Liver (tissue), 8 donors: ENCODE measurements at regions not wholly inside any gene's neighbourhood (a gene's known extent, or its start where the extent isn't known, plus 50 kb on each side); places are given as distances from the start of the nearest gene placed in this dataset.

Experiments used
- DNase-seq: peaks from one replicate; pipeline ENCODE4 v3.0.0-alpha.2; 2017; ENCODE audit warnings: low spot score
- H3K27ac ChIP-seq, 2 donors: one replicate each; pipeline ENCODE4 v1.7.0; 2013; ENCODE audit warnings: inconsistent platforms in 2 of 2, low read length in 2 of 2, control low read depth in 1 of 2, low read depth in 1 of 2, mild to moderate bottlenecking in 1 of 2
- H3K27me3 ChIP-seq, 4 donors: one replicate each; pipeline versions ENCODE4 v1.6.1 to v1.7.0; 2013; ENCODE audit warnings: low read length in 3 of 4, inconsistent platforms in 1 of 4, mild to moderate bottlenecking in 1 of 4, moderate library complexity in 1 of 4; ENCODE audit not compliant: control insufficient read depth in 4 of 4, insufficient read depth in 4 of 4
- H3K36me3 ChIP-seq, 4 donors: one replicate each; pipeline versions ENCODE4 v1.6.1 to v1.7.0; 2013; ENCODE audit warnings: low read length in 3 of 4, mild to moderate bottlenecking in 3 of 4, low read depth in 1 of 4, moderate library complexity in 1 of 4; ENCODE audit not compliant: control insufficient read depth in 4 of 4, insufficient read depth in 3 of 4
- H3K4me1 ChIP-seq, 4 donors: one replicate each; pipeline versions ENCODE4 v1.6.1 to v1.7.0; 2013; ENCODE audit warnings: low read length in 3 of 4, mild to moderate bottlenecking in 3 of 4, moderate library complexity in 1 of 4; ENCODE audit not compliant: control insufficient read depth in 4 of 4, insufficient read depth in 4 of 4
- H3K4me3 ChIP-seq, 3 donors: one replicate each; pipeline versions ENCODE4 v1.6.1 to v1.7.0; 2013; ENCODE audit warnings: low read length in 3 of 3, control low read depth in 1 of 3, low read depth in 1 of 3, mild to moderate bottlenecking in 1 of 3
- H3K9ac ChIP-seq, 2 donors: one replicate each; pipeline ENCODE4 v1.7.0; 2013; ENCODE audit warnings: low read length in 2 of 2, mild to moderate bottlenecking in 2 of 2, moderate library complexity in 2 of 2, control low read depth in 1 of 2, low read depth in 1 of 2
- H3K9me3 ChIP-seq, 4 donors: one replicate each; pipeline versions ENCODE4 v1.6.1 to v1.7.0; 2013; ENCODE audit warnings: low read length in 3 of 4; ENCODE audit not compliant: control insufficient read depth in 4 of 4
- EGR1 ChIP-seq, 2 donors: IDR thresholded peaks; 2 replicates each; pipeline ENCODE4 v1.6.1; 2016 to 2018; ENCODE audit warnings: antibody characterized with exemption in 2 of 2, low read depth in 2 of 2
- FOXA1 ChIP-seq: IDR thresholded peaks from 2 replicates; pipeline ENCODE4 v1.6.1; 2016; ENCODE audit warnings: antibody characterized with exemption
- FOXA2 ChIP-seq: IDR thresholded peaks from 2 replicates; pipeline ENCODE4 v1.6.1; 2016; ENCODE audit warnings: antibody characterized with exemption
- GABPA ChIP-seq, 2 donors: IDR thresholded peaks in 1 of 2; conservative IDR thresholded peaks in 1 of 2; 2 replicates each; pipeline ENCODE4 v1.6.1; 2016; ENCODE audit warnings: antibody characterized with exemption in 2 of 2, mild to moderate bottlenecking in 1 of 2, moderate library complexity in 1 of 2
- HNF4A ChIP-seq, 2 donors: conservative IDR thresholded peaks; 2 replicates each; pipeline ENCODE4 v1.6.1; 2016; ENCODE audit warnings: antibody characterized with exemption in 2 of 2, mild to moderate bottlenecking in 2 of 2
- HNF4G ChIP-seq: IDR thresholded peaks from 2 replicates; pipeline ENCODE4 v1.6.1; 2016; ENCODE audit warnings: antibody characterized with exemption
- JUND ChIP-seq, 2 donors: IDR thresholded peaks; 2 replicates each; pipeline ENCODE4 v1.6.1; 2016; ENCODE audit warnings: antibody characterized with exemption in 2 of 2
- NR2F2 ChIP-seq: IDR thresholded peaks from 2 replicates; pipeline ENCODE4 v1.6.1; 2016; ENCODE audit warnings: antibody characterized with exemption
- RAD21 ChIP-seq, 2 donors: IDR thresholded peaks; 2 replicates each; pipeline ENCODE4 v1.6.1; 2016; ENCODE audit warnings: antibody characterized with exemption in 2 of 2, mild to moderate bottlenecking in 2 of 2
- RXRA ChIP-seq, 2 donors: IDR thresholded peaks; 2 replicates each; pipeline ENCODE4 v1.6.1; 2017 to 2018; ENCODE audit warnings: antibody characterized with exemption in 2 of 2, mild to moderate bottlenecking in 1 of 2
- SP1 ChIP-seq: IDR thresholded peaks from 2 replicates; pipeline ENCODE4 v1.6.1; 2018; ENCODE audit warnings: antibody characterized with exemption, mild to moderate bottlenecking
- TAF1 ChIP-seq: conservative IDR thresholded peaks from 2 replicates; pipeline ENCODE4 v1.6.1; 2016; ENCODE audit warnings: antibody characterized with exemption, mild to moderate bottlenecking
- YY1 ChIP-seq: IDR thresholded peaks from 2 replicates; pipeline ENCODE4 v1.6.1; 2016; ENCODE audit warnings: antibody characterized with exemption, mild to moderate bottlenecking
- WGBS: extraction: QIAGEN DNeasy Blood & Tissue Kit; methylation state at CpG from one replicate; pipeline ENCODE4 v1.1.7; 2013; 5-methylcytosine and 5-hydroxymethylcytosine counted together
- TF ChIP-seq, protein P1 (sequence below): IDR thresholded peaks from 2 replicates; pipeline ENCODE4 v1.6.1; 2016; ENCODE audit warnings: antibody characterized with exemption
- TF ChIP-seq, protein P2 (sequence below): IDR thresholded peaks from 2 replicates; pipeline ENCODE4 v1.6.1; 2016; ENCODE audit warnings: antibody characterized with exemption
- TF ChIP-seq, protein P3 (sequence below): fragments of 150-350 bp; IDR thresholded peaks from 2 replicates; pipeline ENCODE4 v1.5.1; 2017; ENCODE audit warnings: improper control_type of control experiment, low read depth, low read length; ENCODE audit not compliant: missing input control
- TF ChIP-seq, protein P4 (sequence below): IDR thresholded peaks from 2 replicates; pipeline ENCODE4 v1.6.1; 2016; ENCODE audit warnings: antibody characterized with exemption
- TF ChIP-seq, protein P5 (sequence below): IDR thresholded peaks from 2 replicates; pipeline ENCODE4 v1.6.1; 2016; ENCODE audit warnings: antibody characterized with exemption, mild to moderate bottlenecking
- donor health status: healthy.
- donor health status: healthy.
- donor health status: healthy.
- donor health status: healthy.
- donor health status: healthy.

DNA sequence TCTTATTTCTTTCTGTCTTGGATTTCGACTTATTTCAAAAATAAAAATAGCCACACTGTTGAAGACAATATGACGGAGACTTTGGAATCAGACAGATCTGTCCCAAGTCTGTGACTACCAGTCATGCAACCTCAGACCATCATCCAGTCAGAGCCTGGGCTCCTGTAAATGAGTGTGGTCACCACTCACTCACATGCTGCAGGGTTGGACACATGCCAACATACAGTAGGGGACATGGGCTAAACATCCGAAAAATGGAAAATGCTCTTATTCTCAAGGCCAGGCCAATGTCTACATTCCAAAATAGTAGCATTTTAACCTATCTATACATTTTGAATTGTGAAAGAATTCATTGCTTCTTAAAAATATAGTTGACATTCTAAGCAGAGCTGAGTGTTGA lies 75.5 kb upstream of the EDNRB start:
- 77% methylated on average over 3 of the region's 3 CpGs for WGBS
- H3K4me1 ChIP-seq = no peaks in the 10 kb centered on the region
- no peak overlapping the region for H3K4me3 ChIP-seq
- no peaks in the 10 kb centered on the region for H3K36me3 ChIP-seq
- DNase-seq = no peak
- TF ChIP-seq, protein P1, sequence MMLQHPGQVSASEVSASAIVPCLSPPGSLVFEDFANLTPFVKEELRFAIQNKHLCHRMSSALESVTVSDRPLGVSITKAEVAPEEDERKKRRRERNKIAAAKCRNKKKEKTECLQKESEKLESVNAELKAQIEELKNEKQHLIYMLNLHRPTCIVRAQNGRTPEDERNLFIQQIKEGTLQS = no peak
- TF ChIP-seq RAD21 (IDR thresholded peaks at IDR 0.05) (no peak), NR2F2 (no peak), RXRA (IDR thresholded peaks at IDR 0.05) (no peak), YY1 (no peak), FOXA1 (no peak), FOXA2 (no peak), GABPA (IDR thresholded peaks at IDR 0.05 in 1 of 2, conservative IDR thresholded peaks at IDR 0.05 in 1 of 2) (no peak), HNF4A (conservative IDR thresholded peaks at IDR 0.05) (no peak), SP1 (no peak), JUND (IDR thresholded peaks at IDR 0.05) (no peak), EGR1 (IDR thresholded peaks at IDR 0.05; ENCODE audit: low read depth in 2 of 2) (no peak), HNF4G (no peak), TAF1 (no peak)
- TF ChIP-seq, protein P2, sequence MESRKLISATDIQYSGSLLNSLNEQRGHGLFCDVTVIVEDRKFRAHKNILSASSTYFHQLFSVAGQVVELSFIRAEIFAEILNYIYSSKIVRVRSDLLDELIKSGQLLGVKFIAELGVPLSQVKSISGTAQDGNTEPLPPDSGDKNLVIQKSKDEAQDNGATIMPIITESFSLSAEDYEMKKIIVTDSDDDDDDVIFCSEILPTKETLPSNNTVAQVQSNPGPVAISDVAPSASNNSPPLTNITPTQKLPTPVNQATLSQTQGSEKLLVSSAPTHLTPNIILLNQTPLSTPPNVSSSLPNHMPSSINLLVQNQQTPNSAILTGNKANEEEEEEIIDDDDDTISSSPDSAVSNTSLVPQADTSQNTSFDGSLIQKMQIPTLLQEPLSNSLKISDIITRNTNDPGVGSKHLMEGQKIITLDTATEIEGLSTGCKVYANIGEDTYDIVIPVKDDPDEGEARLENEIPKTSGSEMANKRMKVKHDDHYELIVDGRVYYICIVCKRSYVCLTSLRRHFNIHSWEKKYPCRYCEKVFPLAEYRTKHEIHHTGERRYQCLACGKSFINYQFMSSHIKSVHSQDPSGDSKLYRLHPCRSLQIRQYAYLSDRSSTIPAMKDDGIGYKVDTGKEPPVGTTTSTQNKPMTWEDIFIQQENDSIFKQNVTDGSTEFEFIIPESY = no peak
- TF ChIP-seq, protein P3, sequence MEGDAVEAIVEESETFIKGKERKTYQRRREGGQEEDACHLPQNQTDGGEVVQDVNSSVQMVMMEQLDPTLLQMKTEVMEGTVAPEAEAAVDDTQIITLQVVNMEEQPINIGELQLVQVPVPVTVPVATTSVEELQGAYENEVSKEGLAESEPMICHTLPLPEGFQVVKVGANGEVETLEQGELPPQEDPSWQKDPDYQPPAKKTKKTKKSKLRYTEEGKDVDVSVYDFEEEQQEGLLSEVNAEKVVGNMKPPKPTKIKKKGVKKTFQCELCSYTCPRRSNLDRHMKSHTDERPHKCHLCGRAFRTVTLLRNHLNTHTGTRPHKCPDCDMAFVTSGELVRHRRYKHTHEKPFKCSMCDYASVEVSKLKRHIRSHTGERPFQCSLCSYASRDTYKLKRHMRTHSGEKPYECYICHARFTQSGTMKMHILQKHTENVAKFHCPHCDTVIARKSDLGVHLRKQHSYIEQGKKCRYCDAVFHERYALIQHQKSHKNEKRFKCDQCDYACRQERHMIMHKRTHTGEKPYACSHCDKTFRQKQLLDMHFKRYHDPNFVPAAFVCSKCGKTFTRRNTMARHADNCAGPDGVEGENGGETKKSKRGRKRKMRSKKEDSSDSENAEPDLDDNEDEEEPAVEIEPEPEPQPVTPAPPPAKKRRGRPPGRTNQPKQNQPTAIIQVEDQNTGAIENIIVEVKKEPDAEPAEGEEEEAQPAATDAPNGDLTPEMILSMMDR = no peak
- TF ChIP-seq, protein P4, sequence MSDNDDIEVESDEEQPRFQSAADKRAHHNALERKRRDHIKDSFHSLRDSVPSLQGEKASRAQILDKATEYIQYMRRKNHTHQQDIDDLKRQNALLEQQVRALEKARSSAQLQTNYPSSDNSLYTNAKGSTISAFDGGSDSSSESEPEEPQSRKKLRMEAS = no peak
- TF ChIP-seq, protein P5, sequence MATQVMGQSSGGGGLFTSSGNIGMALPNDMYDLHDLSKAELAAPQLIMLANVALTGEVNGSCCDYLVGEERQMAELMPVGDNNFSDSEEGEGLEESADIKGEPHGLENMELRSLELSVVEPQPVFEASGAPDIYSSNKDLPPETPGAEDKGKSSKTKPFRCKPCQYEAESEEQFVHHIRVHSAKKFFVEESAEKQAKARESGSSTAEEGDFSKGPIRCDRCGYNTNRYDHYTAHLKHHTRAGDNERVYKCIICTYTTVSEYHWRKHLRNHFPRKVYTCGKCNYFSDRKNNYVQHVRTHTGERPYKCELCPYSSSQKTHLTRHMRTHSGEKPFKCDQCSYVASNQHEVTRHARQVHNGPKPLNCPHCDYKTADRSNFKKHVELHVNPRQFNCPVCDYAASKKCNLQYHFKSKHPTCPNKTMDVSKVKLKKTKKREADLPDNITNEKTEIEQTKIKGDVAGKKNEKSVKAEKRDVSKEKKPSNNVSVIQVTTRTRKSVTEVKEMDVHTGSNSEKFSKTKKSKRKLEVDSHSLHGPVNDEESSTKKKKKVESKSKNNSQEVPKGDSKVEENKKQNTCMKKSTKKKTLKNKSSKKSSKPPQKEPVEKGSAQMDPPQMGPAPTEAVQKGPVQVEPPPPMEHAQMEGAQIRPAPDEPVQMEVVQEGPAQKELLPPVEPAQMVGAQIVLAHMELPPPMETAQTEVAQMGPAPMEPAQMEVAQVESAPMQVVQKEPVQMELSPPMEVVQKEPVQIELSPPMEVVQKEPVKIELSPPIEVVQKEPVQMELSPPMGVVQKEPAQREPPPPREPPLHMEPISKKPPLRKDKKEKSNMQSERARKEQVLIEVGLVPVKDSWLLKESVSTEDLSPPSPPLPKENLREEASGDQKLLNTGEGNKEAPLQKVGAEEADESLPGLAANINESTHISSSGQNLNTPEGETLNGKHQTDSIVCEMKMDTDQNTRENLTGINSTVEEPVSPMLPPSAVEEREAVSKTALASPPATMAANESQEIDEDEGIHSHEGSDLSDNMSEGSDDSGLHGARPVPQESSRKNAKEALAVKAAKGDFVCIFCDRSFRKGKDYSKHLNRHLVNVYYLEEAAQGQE = no peak
- H3K27me3 ChIP-seq = no peaks in the 10 kb centered on the region
- H3K9ac ChIP-seq = no peak overlapping the region
- H3K27ac ChIP-seq = no peak overlapping the region
- peaks cover 0 to 9% (median 0%) of the 10 kb centered on the region in 4 donors for H3K9me3 ChIP-seq
